Tibial nerve (tissue), 4 donors: ENCODE measurements at regions not wholly inside any gene's neighbourhood (a gene's known extent, or its start where the extent isn't known, plus 50 kb on each side); places are given as distances from the start of the nearest gene placed in this dataset.

Source experiments
- DNase-seq, 2 donors: peaks; one replicate each; pipeline ENCODE4 v3.0.0-alpha.2; 2019; ENCODE audit warnings: low spot score in 2 of 2
- H3K27ac ChIP-seq, 4 donors: fragments of 200-600 bp; sonication (generic) in 3 of 4; one replicate each; pipeline ENCODE4 v1.5.1; 2017 to 2019; ENCODE audit warnings: mild to moderate bottlenecking in 1 of 4
- H3K27me3 ChIP-seq, 2 donors: fragments of 200-600 bp; sonication (generic) in 1 of 2; one replicate each; pipeline versions ENCODE4 v1.5.1 to v1.6.0; 2017 to 2019
- H3K36me3 ChIP-seq, 3 donors: fragments of 200-600 bp; sonication (generic); one replicate each; pipeline ENCODE4 v1.5.1; 2018 to 2019
- H3K4me1 ChIP-seq, 4 donors: fragments of 200-600 bp; sonication (generic) in 3 of 4; one replicate each; pipeline ENCODE4 v1.5.1; 2017 to 2019
- H3K4me3 ChIP-seq, 4 donors: fragments of 200-600 bp; sonication (generic) in 3 of 4; one replicate each; pipeline ENCODE4 v1.5.1; 2017 to 2019; ENCODE audit warnings: mild to moderate bottlenecking in 1 of 4, moderate library complexity in 1 of 4
- H3K9me3 ChIP-seq, 4 donors: fragments of 200-600 bp; sonication (generic) in 3 of 4; one replicate each; pipeline ENCODE4 v1.5.1; 2017 to 2019
- EP300 ChIP-seq, 2 donors: sonication (generic); formaldehyde crosslinking; IDR thresholded peaks; one replicate each; pipeline ENCODE4 v1.6.1; 2017; ENCODE audit warnings: antibody characterized with exemption in 2 of 2, mild to moderate bottlenecking in 1 of 2
- POLR2A ChIP-seq, 2 donors: fragments of 450-650 bp; IDR thresholded peaks; one replicate each; pipeline ENCODE4 v1.6.1; 2017; ENCODE audit warnings: antibody characterized with exemption in 2 of 2, mild to moderate bottlenecking in 2 of 2, moderate library complexity in 2 of 2
- WGBS, 2 donors: methylation state at CpG; one replicate each; pipeline ENCODE4 v1.1.5; 2018; 5-methylcytosine and 5-hydroxymethylcytosine counted together
- TF ChIP-seq, protein P1 (sequence below), 5 experiments: fragments of 200-600 bp in 3 of 5; fragments of 450-650 bp in 2 of 5; sonication (generic) in 3 of 5; IDR thresholded peaks; one replicate each; pipeline ENCODE4 v1.5.1; 2016 to 2019; ENCODE audit warnings: antibody characterized with exemption in 5 of 5, mild to moderate bottlenecking in 3 of 5, moderate library complexity in 2 of 5

DNA sequence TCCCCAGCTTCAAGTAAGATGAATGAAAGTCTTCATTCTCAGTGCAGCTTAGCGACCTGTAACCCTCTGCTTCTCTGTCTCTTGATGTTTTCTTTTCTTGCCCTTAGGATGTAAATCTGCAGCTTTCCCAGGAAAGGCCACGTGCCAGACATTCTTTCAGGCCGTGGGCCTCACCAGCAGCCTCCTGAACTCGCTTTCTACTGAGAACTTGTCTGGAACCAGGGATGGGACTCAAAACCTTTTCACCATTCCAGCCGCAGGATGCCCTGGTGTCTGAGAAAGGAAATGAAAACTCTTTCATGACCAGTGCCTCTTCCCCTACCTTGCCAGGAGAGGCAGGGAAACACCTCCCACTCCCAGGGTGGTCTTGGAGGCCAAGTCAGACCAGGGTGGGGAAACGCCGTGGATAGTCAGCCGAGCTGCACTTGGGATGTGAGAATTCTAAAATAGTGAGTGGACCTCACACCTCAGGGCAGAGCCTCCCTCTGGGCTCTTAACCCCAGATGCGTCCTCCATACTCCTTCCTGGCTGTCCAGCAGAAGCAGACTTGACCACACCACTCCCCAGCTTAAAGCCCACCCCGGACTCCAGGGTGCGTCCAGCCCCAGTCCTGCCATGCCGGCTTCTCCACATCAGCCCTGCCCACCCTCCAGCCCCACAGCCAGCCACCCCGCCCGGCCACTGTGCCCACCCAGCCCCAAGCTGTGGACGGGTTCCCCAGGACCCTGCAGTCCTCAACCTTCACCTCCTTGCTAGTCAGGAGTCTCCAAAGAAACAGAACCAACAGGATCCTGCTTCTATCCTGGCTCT lies 115.5 kb downstream of the TWIST2 start:
- no peak for DNase-seq
- whole genome bisulfite sequencing, 2 donors = 61 to 65% methylated on average over 12 to 15 of the region's 15 CpGs

DNA sequence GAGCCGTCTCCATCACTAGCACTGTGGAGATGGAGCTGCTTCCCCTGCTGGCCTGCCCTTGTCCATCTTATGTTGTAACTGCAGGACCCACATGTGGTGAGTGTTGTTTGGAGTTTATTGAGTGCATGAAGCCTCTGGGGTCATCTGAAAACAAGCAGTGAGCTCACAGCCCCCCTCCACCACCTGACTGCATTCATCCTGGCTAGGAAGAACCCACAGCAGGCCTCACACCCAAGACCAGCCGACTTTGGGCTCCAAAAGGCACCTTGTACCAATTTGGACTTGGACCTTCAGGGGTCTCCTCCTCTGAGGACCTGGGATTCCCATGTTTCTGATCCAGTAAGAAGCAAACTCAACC lies 116.1 kb downstream of the TWIST2 start:
- H3K9me3 ChIP-seq = peaks cover 0 to 5% (median 0%) of the 10 kb centered on the region in 4 donors
- H3K27ac ChIP-seq = no peak overlapping the region
- TF ChIP-seq EP300 (IDR thresholded peaks at IDR 0.05) = no peak
- no peak for TF ChIP-seq POLR2A (IDR thresholded peaks at IDR 0.05)
- TF ChIP-seq, protein P1, sequence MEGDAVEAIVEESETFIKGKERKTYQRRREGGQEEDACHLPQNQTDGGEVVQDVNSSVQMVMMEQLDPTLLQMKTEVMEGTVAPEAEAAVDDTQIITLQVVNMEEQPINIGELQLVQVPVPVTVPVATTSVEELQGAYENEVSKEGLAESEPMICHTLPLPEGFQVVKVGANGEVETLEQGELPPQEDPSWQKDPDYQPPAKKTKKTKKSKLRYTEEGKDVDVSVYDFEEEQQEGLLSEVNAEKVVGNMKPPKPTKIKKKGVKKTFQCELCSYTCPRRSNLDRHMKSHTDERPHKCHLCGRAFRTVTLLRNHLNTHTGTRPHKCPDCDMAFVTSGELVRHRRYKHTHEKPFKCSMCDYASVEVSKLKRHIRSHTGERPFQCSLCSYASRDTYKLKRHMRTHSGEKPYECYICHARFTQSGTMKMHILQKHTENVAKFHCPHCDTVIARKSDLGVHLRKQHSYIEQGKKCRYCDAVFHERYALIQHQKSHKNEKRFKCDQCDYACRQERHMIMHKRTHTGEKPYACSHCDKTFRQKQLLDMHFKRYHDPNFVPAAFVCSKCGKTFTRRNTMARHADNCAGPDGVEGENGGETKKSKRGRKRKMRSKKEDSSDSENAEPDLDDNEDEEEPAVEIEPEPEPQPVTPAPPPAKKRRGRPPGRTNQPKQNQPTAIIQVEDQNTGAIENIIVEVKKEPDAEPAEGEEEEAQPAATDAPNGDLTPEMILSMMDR (IDR thresholded peaks at IDR 0.05) = no peak
- no peaks in the 10 kb centered on the region for H3K36me3 ChIP-seq
- no peaks in the 10 kb centered on the region for H3K27me3 ChIP-seq
- no peak overlapping the region for H3K4me3 ChIP-seq
- 65 to 84% methylated on average over 2 of the region's 2 CpGs for WGBS, 2 donors
- H3K4me1 ChIP-seq = no peaks in the 10 kb centered on the region
- no peak for DNase-seq

More for the DNA sequence above, 115.5 kb downstream of the TWIST2 start:
- no peaks in the 10 kb centered on the region for H3K4me1 ChIP-seq
- H3K27ac ChIP-seq = no peak overlapping the region
- no peak overlapping the region for H3K4me3 ChIP-seq
- H3K9me3 ChIP-seq = peaks cover 0 to 5% (median 0%) of the 10 kb centered on the region in 4 donors
- no peaks in the 10 kb centered on the region for H3K27me3 ChIP-seq
- no peaks in the 10 kb centered on the region for H3K36me3 ChIP-seq
- TF ChIP-seq, protein P1 (IDR thresholded peaks at IDR 0.05) = no peak
- no peak for TF ChIP-seq EP300 (IDR thresholded peaks at IDR 0.05)
- no peak for TF ChIP-seq POLR2A (IDR thresholded peaks at IDR 0.05)

DNA sequence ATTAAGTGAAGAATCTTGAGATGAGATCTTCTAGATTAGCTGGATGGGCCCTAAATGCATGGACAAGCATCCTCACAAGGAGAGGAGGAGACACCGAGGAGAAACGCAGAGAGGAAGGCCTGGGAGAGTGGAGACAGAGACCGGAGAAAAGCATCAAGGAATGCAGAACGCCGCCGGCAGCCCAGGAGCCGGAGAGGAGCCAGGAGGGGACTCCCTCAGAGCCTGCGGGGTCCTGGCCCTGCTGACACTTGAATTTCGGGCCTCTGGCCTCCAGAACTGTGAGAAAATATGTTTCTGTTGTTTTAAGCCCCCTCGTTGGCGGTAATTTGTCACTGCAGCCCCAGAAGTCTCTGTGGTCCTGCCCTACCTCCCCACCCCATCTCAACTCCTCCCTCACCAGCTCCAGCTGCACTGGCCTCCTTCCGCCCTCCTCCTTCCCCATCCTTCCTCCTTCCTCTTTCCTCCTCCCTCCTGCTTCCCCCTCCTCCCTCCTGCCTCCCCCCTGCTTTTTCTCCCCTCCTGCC lies 116.7 kb downstream of the TWIST2 start:
- TF ChIP-seq, protein P1 (IDR thresholded peaks at IDR 0.05) = no peak
- TF ChIP-seq POLR2A (IDR thresholded peaks at IDR 0.05) (no peak), EP300 (IDR thresholded peaks at IDR 0.05) (no peak)
- Histone ChIP-seq H3K27ac (no peak overlapping the region), H3K36me3 (no peaks in the 10 kb centered on the region), H3K4me1 (no peaks in the 10 kb centered on the region), H3K27me3 (no peaks in the 10 kb centered on the region), H3K4me3 (no peak overlapping the region), H3K9me3 (peaks cover 0 to 5% (median 0%) of the 10 kb centered on the region in 4 donors)
- 66 to 74% methylated on average over 12 of the region's 12 CpGs for WGBS, 2 donors
- DNase-seq = no peak

DNA sequence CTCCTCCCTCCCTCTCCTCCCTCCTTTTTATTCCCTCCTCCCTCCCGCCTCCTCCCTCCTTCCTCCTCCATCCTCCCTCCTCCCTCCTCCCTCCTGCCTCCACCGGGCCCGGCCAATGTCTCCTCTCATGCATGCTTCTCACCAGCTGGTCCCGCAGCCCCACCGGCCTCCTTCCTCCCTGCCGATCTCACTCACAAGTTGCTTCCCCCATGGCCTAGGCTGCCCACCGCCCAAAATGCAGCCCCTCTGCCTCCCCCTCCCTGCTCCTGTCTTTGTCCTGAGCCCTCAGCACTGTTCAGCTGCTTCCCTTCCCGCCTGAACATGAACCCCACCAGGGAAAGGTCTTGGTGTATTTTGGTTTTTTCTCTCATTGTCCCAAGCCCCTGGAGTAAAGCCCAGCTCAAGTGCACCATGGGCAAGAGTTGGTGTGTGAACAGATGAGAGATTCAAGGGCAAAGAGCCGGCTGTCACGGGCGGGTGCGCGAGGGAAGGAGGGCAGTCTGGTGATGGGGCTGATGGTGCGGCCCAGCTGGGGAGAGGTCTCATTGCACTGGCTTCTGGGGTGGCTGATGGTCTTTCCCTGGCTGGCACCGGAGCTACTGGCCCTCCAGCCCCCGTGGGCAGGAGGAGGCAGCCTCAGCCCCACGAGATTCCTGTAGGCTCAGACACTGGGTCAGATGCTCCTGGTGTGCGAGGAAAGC lies 117.6 kb downstream of the TWIST2 start:
- WGBS, 2 donors = 84 to 85% methylated on average over 17 to 18 of the region's 18 CpGs
- no peak for DNase-seq
- TF ChIP-seq, protein P1 (IDR thresholded peaks at IDR 0.05) = no peak
- TF ChIP-seq EP300 (IDR thresholded peaks at IDR 0.05) = no peak
- no peak for TF ChIP-seq POLR2A (IDR thresholded peaks at IDR 0.05)
- H3K27ac ChIP-seq = no peak overlapping the region
- H3K36me3 ChIP-seq = no peaks in the 10 kb centered on the region
- H3K27me3 ChIP-seq = no peaks in the 10 kb centered on the region
- peaks cover 0 to under 1% (median 0%) of the 10 kb centered on the region in 4 donors for H3K9me3 ChIP-seq
- H3K4me1 ChIP-seq = peaks cover 0 to 3% (median 0%) of the 10 kb centered on the region in 4 donors
- no peak overlapping the region for H3K4me3 ChIP-seq
